ENCODE measurements at regions not wholly inside any gene's neighbourhood (a gene's known extent, or its start where the extent isn't known, plus 50 kb on each side); places are given as distances from the start of the nearest gene placed in this dataset.

GRCh38 chr1:25021591-25022215 lies 91.6 kb upstream of the RUNX3 start:
- no peak for TF ChIP-seq CTCF (IDR thresholded peaks at IDR 0.05)
- no peak for TF ChIP-seq ZFX (IDR thresholded peaks at IDR 0.05; ENCODE audit: borderline replicate concordance)
- no peak overlapping the region for H3K27ac ChIP-seq

DNA sequence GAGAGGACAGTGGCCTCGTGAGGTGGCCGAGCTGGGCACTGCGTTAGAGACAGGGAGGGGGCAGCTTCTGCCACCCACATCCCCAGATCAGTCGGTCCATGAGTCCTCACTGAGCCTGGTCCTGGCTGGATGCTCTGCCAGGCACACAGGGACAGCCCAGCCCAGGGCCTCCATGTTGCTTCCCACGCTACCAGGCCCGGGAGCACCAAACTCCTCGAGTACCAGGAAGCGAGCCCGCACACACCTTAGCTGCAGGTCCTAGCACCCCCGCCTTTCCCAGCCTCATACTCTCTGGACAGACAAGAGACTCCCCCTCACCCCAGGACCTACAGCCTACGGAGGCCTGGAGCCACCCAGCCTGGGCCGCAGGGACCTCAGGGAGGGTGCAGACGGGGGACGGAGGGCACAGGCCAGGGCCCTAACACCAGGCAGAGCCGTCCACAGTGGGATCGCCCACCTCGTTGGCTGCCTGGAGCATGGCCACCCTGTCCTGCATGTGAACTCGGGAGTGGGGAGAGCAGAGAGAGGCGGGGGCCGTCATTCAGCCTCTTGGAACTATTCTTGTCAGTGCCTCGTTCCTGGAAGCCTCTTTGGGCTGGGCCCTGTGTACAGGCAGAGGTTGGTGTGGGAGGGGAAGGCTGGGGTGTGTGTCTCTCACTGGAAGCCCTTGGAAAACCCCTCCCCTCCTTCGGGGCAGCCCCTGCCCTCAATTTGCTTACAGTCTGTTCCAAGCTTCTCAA lies 90.9 kb upstream of the RUNX3 start:
- no peak overlapping the region for H3K27ac ChIP-seq
- TF ChIP-seq ZFX (IDR thresholded peaks at IDR 0.05; ENCODE audit: borderline replicate concordance) (no peak), CTCF (IDR thresholded peaks at IDR 0.05) (no peak)

DNA sequence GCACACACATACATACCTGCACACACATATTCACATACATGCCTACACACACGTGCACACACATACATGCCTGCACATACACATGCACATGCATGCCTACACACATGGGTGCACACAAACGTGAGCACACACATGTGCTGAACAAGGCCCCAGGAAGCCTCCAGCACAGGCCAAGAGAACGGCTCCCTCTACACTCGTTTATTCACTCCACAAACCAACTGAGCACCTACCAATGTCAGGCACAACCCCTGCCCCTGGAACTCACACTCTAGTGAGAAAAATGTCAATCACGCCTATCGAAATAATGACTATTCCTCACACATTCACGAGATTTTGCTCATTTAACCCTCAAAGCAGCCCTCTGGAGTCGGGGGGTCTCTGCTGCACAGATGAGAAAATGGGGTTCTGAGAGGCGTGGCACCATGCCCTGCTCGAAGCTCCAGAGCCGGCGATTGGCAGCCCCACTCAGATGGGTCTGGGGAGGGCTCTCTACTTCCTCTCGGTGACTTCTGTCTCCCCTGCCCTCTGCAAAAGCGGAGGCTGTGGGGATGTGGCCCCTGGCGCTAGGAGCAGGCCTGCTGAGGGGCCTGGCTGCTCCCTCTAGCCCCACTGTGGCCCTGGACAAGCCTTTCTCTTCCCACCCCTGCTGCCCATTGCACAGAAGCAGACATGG lies 90.2 kb upstream of the RUNX3 start:
- TF ChIP-seq CTCF (IDR thresholded peaks at IDR 0.05) (no peak), ZFX (IDR thresholded peaks at IDR 0.05; ENCODE audit: borderline replicate concordance) (no peak)
- H3K27ac ChIP-seq, result no peak overlapping the region

- TF ChIP-seq ZFX (IDR thresholded peaks at IDR 0.05; ENCODE audit: borderline replicate concordance) (no peak), CTCF (IDR thresholded peaks at IDR 0.05) (no peak)
Observed at GRCh38 chr1:25019337-25020172, 89.5 kb upstream of the RUNX3 start.

GRCh38 chr1:25018943-25019336 lies 88.9 kb upstream of the RUNX3 start:
- TF ChIP-seq CTCF (IDR thresholded peaks at IDR 0.05) (no peak), ZFX (IDR thresholded peaks at IDR 0.05; ENCODE audit: borderline replicate concordance) (no peak)
- H3K27ac ChIP-seq, result no peak overlapping the region

More at GRCh38 chr1:25019337-25020172, 89.5 kb upstream of the RUNX3 start:
- H3K27ac ChIP-seq, result no peak overlapping the region

DNA sequence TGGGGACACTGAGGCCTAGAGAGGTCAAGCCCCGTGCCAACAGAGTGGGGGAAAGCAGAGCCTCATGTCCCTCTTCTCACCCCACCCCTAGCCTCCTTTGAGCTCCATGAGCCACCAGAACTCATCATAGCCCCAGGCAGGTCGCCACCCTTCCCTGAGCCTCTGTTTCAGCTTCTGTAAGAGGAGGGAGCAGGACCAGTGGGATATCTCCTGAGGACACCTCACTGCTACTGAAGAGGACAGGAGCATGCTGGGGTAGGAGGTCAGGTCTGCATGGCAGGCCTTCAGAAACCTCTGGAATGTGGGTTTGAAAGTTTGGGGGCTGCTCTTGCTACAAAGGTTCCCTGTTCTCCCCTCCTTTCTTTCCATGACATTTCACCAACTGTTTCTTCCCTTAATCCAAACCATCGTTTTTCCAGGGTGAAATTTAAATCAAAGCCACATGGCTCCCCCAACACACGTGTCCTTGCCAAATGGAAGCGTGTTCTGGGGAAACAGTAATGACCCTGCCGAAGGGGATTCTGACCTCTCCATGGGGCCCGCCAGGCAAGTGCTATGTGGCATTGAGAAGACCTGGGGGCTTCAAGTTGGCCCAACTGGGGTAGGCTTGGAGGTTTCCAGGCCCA lies 88.1 kb upstream of the RUNX3 start:
- TF ChIP-seq CTCF (IDR thresholded peaks at IDR 0.05) (no peak), ZFX (IDR thresholded peaks at IDR 0.05; ENCODE audit: borderline replicate concordance) (no peak)
- H3K27ac ChIP-seq, result no peak overlapping the region
